SK-N-SH (cell line): ENCODE measurements at regions not wholly inside any gene's neighbourhood (a gene's known extent, or its start where the extent isn't known, plus 50 kb on each side); places are given as distances from the start of the nearest gene placed in this dataset.

Experiments
- EP300 ChIP-seq, 2 experiments: IDR thresholded peaks; 2 replicates each; pipeline versions ENCODE4 v1.4.0 to v1.6.1; 2012; ENCODE audit warnings: borderline replicate concordance in 1 of 2, low read depth in 1 of 2, low read length in 1 of 2
- EZH2phosphoT487 ChIP-seq: fragments of 200-600 bp; sonication (generic); IDR thresholded peaks from 2 replicates; pipeline ENCODE4 v1.6.1; 2017; ENCODE audit warnings: low read depth, mixed run types, mild to moderate bottlenecking, antibody characterized with exemption, moderate library complexity, borderline replicate concordance
- GABPA ChIP-seq: IDR thresholded peaks from 2 replicates; pipeline ENCODE4 v1.4.0; 2012; ENCODE audit warnings: low read depth, mild to moderate bottlenecking
- JUND ChIP-seq: IDR thresholded peaks from 2 replicates; pipeline ENCODE4 v1.4.0; 2012
- MAX ChIP-seq: IDR thresholded peaks from 2 replicates; pipeline ENCODE4 v1.4.0; 2012; ENCODE audit warnings: low read depth
- NFIC ChIP-seq: IDR thresholded peaks from 2 replicates; pipeline ENCODE4 v1.4.0; 2012; ENCODE audit warnings: borderline replicate concordance
- RCOR1 ChIP-seq: fragments of 150-350 bp; IDR thresholded peaks from 2 replicates; pipeline ENCODE4 v1.6.1; 2017; ENCODE audit warnings: antibody characterized with exemption, low read length
- REST ChIP-seq: IDR thresholded peaks from 2 replicates; pipeline ENCODE4 v1.6.1; 2012; ENCODE audit warnings: mild to moderate bottlenecking, low read depth, low read length, moderate library complexity
- RFX5 ChIP-seq: IDR thresholded peaks from 2 replicates; pipeline ENCODE4 v1.6.1; 2012; ENCODE audit warnings: mild to moderate bottlenecking, improper control_type of control experiment, low read length
- RXRA ChIP-seq: IDR thresholded peaks from 2 replicates; pipeline ENCODE4 v1.4.0; 2012; ENCODE audit warnings: low read depth, mild to moderate bottlenecking, borderline replicate concordance
- SMC3 ChIP-seq: IDR thresholded peaks from 2 replicates; pipeline ENCODE4 v1.6.1; 2012; ENCODE audit warnings: low read depth, low read length, improper control_type of control experiment
- TF ChIP-seq, protein P1 (sequence below): fragments of 200-600 bp; sonication (generic); IDR thresholded peaks from 2 replicates; pipeline ENCODE4 v1.6.1; 2017; ENCODE audit warnings: antibody characterized with exemption, mild to moderate bottlenecking, moderate library complexity
- TF ChIP-seq, protein P2 (sequence below): IDR thresholded peaks from 2 replicates; pipeline ENCODE4 v1.4.0; 2012; ENCODE audit warnings: low read depth, borderline replicate concordance

- TF ChIP-seq SMC3: no peak
- TF ChIP-seq MAX: no peak
- TF ChIP-seq REST: no peak
- no peak for TF ChIP-seq RCOR1
- no peak for TF ChIP-seq GABPA
- TF ChIP-seq EP300 (IDR thresholded peaks at IDR 0.05; ENCODE audit: borderline replicate concordance in 1 of 2, low read depth in 1 of 2, low read length in 1 of 2): no peak
- TF ChIP-seq NFIC: no peak
- TF ChIP-seq, protein P1, sequence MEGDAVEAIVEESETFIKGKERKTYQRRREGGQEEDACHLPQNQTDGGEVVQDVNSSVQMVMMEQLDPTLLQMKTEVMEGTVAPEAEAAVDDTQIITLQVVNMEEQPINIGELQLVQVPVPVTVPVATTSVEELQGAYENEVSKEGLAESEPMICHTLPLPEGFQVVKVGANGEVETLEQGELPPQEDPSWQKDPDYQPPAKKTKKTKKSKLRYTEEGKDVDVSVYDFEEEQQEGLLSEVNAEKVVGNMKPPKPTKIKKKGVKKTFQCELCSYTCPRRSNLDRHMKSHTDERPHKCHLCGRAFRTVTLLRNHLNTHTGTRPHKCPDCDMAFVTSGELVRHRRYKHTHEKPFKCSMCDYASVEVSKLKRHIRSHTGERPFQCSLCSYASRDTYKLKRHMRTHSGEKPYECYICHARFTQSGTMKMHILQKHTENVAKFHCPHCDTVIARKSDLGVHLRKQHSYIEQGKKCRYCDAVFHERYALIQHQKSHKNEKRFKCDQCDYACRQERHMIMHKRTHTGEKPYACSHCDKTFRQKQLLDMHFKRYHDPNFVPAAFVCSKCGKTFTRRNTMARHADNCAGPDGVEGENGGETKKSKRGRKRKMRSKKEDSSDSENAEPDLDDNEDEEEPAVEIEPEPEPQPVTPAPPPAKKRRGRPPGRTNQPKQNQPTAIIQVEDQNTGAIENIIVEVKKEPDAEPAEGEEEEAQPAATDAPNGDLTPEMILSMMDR: no peak
- TF ChIP-seq, protein P2, sequence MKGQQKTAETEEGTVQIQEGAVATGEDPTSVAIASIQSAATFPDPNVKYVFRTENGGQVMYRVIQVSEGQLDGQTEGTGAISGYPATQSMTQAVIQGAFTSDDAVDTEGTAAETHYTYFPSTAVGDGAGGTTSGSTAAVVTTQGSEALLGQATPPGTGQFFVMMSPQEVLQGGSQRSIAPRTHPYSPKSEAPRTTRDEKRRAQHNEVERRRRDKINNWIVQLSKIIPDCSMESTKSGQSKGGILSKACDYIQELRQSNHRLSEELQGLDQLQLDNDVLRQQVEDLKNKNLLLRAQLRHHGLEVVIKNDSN: no peak
- TF ChIP-seq JUND: no peak
- TF ChIP-seq RFX5: no peak
- TF ChIP-seq RXRA: no peak
- no peak for TF ChIP-seq EZH2phosphoT487
These were observed 84.6 kb downstream of the NTMT2 start for GRCh38 chr1:170230323-170230722.
